Chondrocyte (in vitro differentiated cells): ENCODE measurements at regions not wholly inside any gene's neighbourhood (a gene's known extent, or its start where the extent isn't known, plus 50 kb on each side); places are given as distances from the start of the nearest gene placed in this dataset.

Experiments used
- DNase-seq: peaks from one replicate; pipeline ENCODE4 v3.0.0; 2021; ENCODE audit warnings: mixed read lengths, low spot score
- H3K27ac Mint-ChIP-seq: one replicate; pipeline ENCODE4 v1.8.0; 2021; ENCODE audit warnings: mild to moderate bottlenecking, moderate library complexity, mixed read lengths; ENCODE audit not compliant: unreplicated experiment
- H3K27me3 Mint-ChIP-seq: 2 replicates; pipeline ENCODE4 v1.8.0; 2021; ENCODE audit warnings: low read depth, mixed read lengths
- H3K36me3 Mint-ChIP-seq: 2 replicates; pipeline ENCODE4 v1.8.0; 2021; ENCODE audit warnings: low read depth, mixed read lengths
- H3K4me1 Mint-ChIP-seq: 2 replicates; pipeline ENCODE4 v1.8.0; 2021; ENCODE audit warnings: low read depth, mild to moderate bottlenecking, mixed read lengths
- H3K4me3 Mint-ChIP-seq: one replicate; pipeline ENCODE4 v1.8.0; 2021; ENCODE audit warnings: mild to moderate bottlenecking, moderate library complexity, mixed read lengths; ENCODE audit not compliant: unreplicated experiment
- H3K9me3 Mint-ChIP-seq: 2 replicates; pipeline ENCODE4 v1.8.0; 2021; ENCODE audit warnings: low read depth, mixed read lengths
- TF ChIP-seq, protein P1 (sequence below): fragments of 200-600 bp; sonication (generic); IDR thresholded peaks from 2 replicates; pipeline ENCODE4 v1.5.0; 2021; ENCODE audit warnings: antibody characterized with exemption, mild to moderate bottlenecking, moderate library complexity

- Mint-ChIP-seq H3K9me3 (no peaks in the 10 kb centered on the region), H3K4me1 (peaks cover 53% of the 10 kb centered on the region), H3K27ac (no peak overlapping the region), H3K4me3 (no peak overlapping the region), H3K36me3 (peaks cover 1% of the 10 kb centered on the region), H3K27me3 (no peaks in the 10 kb centered on the region)
- no peak for DNase-seq
- TF ChIP-seq, protein P1, sequence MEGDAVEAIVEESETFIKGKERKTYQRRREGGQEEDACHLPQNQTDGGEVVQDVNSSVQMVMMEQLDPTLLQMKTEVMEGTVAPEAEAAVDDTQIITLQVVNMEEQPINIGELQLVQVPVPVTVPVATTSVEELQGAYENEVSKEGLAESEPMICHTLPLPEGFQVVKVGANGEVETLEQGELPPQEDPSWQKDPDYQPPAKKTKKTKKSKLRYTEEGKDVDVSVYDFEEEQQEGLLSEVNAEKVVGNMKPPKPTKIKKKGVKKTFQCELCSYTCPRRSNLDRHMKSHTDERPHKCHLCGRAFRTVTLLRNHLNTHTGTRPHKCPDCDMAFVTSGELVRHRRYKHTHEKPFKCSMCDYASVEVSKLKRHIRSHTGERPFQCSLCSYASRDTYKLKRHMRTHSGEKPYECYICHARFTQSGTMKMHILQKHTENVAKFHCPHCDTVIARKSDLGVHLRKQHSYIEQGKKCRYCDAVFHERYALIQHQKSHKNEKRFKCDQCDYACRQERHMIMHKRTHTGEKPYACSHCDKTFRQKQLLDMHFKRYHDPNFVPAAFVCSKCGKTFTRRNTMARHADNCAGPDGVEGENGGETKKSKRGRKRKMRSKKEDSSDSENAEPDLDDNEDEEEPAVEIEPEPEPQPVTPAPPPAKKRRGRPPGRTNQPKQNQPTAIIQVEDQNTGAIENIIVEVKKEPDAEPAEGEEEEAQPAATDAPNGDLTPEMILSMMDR: no peak
Measured at GRCh38 chr2:217431577-217432269, 571.1 kb downstream of the TNS1 start.

GRCh38 chr2:217430916-217431576, 571.2 kb upstream of the TNP1 start:
- Mint-ChIP-seq H3K36me3 (peaks cover 1% of the 10 kb centered on the region), H3K4me1 (peaks cover 46% of the 10 kb centered on the region), H3K9me3 (no peaks in the 10 kb centered on the region), H3K27ac (peak overlapping the region; percentile 52), H3K4me3 (no peak overlapping the region), H3K27me3 (no peaks in the 10 kb centered on the region)
- TF ChIP-seq, protein P1: no peak
- DNase-seq: no peak

DNA sequence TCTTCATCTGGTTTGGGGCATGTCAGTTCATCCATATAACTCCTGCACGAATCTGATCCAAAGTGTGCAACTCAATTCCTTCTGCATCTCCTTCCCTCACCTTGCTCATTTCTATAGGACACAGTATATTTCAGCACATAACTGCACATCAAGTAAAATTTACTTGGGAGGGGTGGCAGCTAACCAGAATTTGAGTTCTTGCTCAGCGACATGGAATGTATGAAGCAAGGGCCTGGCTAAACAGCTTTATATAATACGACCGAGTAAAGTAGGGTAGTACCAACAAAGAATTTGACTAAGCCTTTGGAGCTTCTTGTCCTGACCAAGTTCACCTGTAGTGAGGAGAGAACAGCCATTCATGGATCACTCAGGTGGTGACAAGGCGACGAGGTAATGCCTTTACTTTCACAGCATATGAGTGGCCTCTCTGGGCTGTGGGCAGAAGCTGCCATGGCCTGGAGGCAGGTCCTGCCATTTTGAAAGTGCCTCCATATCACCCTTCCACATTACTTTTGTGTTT, 570.2 kb upstream of the TNP1 start:
- TF ChIP-seq, protein P1: no peak

GRCh38 chr2:217421834-217422233, 562.0 kb upstream of the TNP1 start:
- H3K27me3 Mint-ChIP-seq: no peaks in the 10 kb centered on the region
- TF ChIP-seq, protein P1: no peak
- H3K4me1 Mint-ChIP-seq: peaks cover 19% of the 10 kb centered on the region
- H3K36me3 Mint-ChIP-seq: no peaks in the 10 kb centered on the region
- no peak overlapping the region for H3K27ac Mint-ChIP-seq
- no peak overlapping the region for H3K4me3 Mint-ChIP-seq
- H3K9me3 Mint-ChIP-seq: peaks cover 5% of the 10 kb centered on the region
- no peak for DNase-seq

More for the DNA sequence above, 570.2 kb upstream of the TNP1 start:
- no peak for DNase-seq
- peaks cover 36% of the 10 kb centered on the region for H3K4me1 Mint-ChIP-seq
- H3K27ac Mint-ChIP-seq: no peak overlapping the region
- peaks cover 1% of the 10 kb centered on the region for H3K36me3 Mint-ChIP-seq
- H3K27me3 Mint-ChIP-seq: no peaks in the 10 kb centered on the region
- peaks cover 4% of the 10 kb centered on the region for H3K9me3 Mint-ChIP-seq
- H3K4me3 Mint-ChIP-seq: no peak overlapping the region

- Mint-ChIP-seq H3K27ac (peak overlapping the region; percentile 32), H3K36me3 (no peaks in the 10 kb centered on the region), H3K4me1 (peaks cover 20% of the 10 kb centered on the region), H3K4me3 (no peak overlapping the region), H3K9me3 (peaks cover 5% of the 10 kb centered on the region), H3K27me3 (no peaks in the 10 kb centered on the region)
- TF ChIP-seq, protein P1: no peak
- no peak for DNase-seq
Measured at GRCh38 chr2:217420854-217421253, 561.0 kb upstream of the TNP1 start.
